ENCODE measurements at regions not wholly inside any gene's neighbourhood (a gene's known extent, or its start where the extent isn't known, plus 50 kb on each side); places are given as distances from the start of the nearest gene placed in this dataset.

DNA sequence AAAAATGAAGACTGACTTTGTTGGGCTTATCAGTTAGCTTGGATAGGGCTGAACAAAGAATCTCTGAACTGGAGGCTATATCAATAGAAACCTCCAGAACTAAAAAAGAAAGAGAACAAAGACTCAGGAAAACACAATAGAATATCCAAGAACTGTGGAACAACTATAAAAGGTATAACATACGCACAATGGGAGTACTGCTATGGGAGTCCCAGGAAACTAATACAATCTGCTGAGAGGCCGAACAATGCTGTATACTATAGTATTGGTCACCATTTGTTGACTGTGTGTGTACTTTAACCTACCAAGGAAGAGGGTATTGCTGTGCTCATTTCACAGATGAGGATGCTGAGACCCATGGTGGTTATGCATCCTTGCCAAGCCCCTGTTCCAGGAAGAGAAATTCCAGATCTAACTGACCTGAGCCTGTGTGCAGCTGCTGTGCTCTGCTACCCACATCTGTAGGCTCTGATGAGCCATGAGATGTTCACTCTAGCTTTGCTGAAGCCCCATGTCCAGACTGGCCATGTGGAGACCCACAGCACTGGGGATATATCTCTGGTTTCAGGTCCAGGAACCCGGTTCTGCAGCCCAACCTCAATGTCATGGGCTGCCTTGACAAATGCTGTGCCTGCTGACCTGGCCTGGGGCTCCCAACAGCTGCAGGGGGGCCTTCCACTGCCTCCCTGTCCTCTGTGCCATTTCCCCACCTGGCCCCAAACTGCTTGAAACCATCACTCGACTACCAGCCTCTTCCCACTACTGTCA lies 254.3 kb upstream of the TNRC6C start:
- no peak for TF ChIP-seq POLR2A (IDR thresholded peaks at IDR 0.05)
- TF ChIP-seq, protein P1, sequence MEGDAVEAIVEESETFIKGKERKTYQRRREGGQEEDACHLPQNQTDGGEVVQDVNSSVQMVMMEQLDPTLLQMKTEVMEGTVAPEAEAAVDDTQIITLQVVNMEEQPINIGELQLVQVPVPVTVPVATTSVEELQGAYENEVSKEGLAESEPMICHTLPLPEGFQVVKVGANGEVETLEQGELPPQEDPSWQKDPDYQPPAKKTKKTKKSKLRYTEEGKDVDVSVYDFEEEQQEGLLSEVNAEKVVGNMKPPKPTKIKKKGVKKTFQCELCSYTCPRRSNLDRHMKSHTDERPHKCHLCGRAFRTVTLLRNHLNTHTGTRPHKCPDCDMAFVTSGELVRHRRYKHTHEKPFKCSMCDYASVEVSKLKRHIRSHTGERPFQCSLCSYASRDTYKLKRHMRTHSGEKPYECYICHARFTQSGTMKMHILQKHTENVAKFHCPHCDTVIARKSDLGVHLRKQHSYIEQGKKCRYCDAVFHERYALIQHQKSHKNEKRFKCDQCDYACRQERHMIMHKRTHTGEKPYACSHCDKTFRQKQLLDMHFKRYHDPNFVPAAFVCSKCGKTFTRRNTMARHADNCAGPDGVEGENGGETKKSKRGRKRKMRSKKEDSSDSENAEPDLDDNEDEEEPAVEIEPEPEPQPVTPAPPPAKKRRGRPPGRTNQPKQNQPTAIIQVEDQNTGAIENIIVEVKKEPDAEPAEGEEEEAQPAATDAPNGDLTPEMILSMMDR (IDR thresholded peaks at IDR 0.05): no peak
- TF ChIP-seq POLR2AphosphoS5 (IDR thresholded peaks at IDR 0.05): no peak

All from upper lobe of left lung (tissue), 4 donors.